GM12874 (cell line): ENCODE measurements at regions not wholly inside any gene's neighbourhood (a gene's known extent, or its start where the extent isn't known, plus 50 kb on each side); places are given as distances from the start of the nearest gene placed in this dataset.

ENCODE experiments used
- CTCF ChIP-seq: IDR thresholded peaks from 2 replicates; pipeline ENCODE4 v1.5.1; 2011; ENCODE audit warnings: low read depth, mild to moderate bottlenecking, control low read depth, low read length, moderate library complexity; ENCODE audit not compliant: insufficient read depth

- TF ChIP-seq CTCF: no peak
Measured at GRCh38 chr7:145411066-145411465, 575.2 kb upstream of the TPK1 start.

GRCh38 chr7:145398758-145399157 is 562.9 kb upstream of the TPK1 start:
- no peak for TF ChIP-seq CTCF

- TF ChIP-seq CTCF: no peak
Measured at GRCh38 chr7:145394126-145394525, 558.3 kb upstream of the TPK1 start.

- TF ChIP-seq CTCF: no peak
Measured at GRCh38 chr7:145382762-145383161, 546.9 kb upstream of the TPK1 start.

- no peak for TF ChIP-seq CTCF
Measured at GRCh38 chr7:145378197-145378596, 542.3 kb upstream of the TPK1 start.

GRCh38 chr7:145360511-145361100 is 524.8 kb upstream of the TPK1 start:
- TF ChIP-seq CTCF: no peak

- no peak for TF ChIP-seq CTCF
Measured at GRCh38 chr7:145350334-145350733, 514.5 kb upstream of the TPK1 start.
